Osteocyte (in vitro differentiated cells): ENCODE measurements at regions not wholly inside any gene's neighbourhood (a gene's known extent, or its start where the extent isn't known, plus 50 kb on each side); places are given as distances from the start of the nearest gene placed in this dataset.

Experiments used
- DNase-seq: peaks from one replicate; pipeline ENCODE4 v3.0.0; 2021; ENCODE audit warnings: mixed read lengths; ENCODE audit not compliant: unreplicated experiment; ENCODE audit errors: extremely low spot score
- H3K27ac Mint-ChIP-seq: one replicate; pipeline ENCODE4 v1.8.0; 2021; ENCODE audit warnings: mild to moderate bottlenecking, mixed read lengths; ENCODE audit not compliant: unreplicated experiment
- H3K27me3 Mint-ChIP-seq: one replicate; pipeline ENCODE4 v1.8.0; 2021; ENCODE audit warnings: mixed read lengths; ENCODE audit not compliant: unreplicated experiment
- H3K36me3 Mint-ChIP-seq: one replicate; pipeline ENCODE4 v1.8.0; 2021; ENCODE audit warnings: mixed read lengths; ENCODE audit not compliant: unreplicated experiment
- H3K4me1 Mint-ChIP-seq: one replicate; pipeline ENCODE4 v1.8.0; 2021; ENCODE audit warnings: mixed read lengths; ENCODE audit not compliant: unreplicated experiment
- H3K4me3 Mint-ChIP-seq: one replicate; pipeline ENCODE4 v1.8.0; 2021; ENCODE audit warnings: mild to moderate bottlenecking, moderate library complexity, mixed read lengths; ENCODE audit not compliant: unreplicated experiment
- H3K9me3 Mint-ChIP-seq: one replicate; pipeline ENCODE4 v1.8.0; 2021; ENCODE audit warnings: mixed read lengths; ENCODE audit not compliant: unreplicated experiment
- CTCF ChIP-seq: fragments of 200-600 bp; sonication (generic); IDR thresholded peaks from 2 replicates; pipeline ENCODE4 v1.5.0; 2021; ENCODE audit warnings: antibody characterized with exemption, mild to moderate bottlenecking, moderate library complexity

DNA sequence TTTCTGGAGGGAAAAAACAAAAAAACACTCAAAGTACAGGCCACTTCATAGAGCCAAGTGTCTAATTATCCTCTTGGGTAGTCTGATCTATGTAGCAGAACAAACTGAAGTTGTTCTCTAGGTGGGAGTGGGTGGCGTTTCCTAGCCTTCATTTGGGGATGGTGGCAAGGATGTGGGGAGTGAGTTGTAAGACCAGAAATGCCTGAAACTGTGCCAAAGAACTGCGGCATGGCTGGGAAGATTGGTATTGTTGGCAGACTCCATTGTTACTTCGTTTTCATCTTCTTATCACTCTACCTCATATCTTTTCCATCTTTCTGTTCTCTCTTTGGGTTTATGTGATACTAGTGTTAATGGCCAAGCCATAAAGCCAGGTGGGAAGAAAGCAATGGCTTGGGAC is 177.3 kb upstream of the DDHD1 start:
- Mint-ChIP-seq H3K4me3 (no peak overlapping the region), H3K27ac (no peak overlapping the region), H3K36me3 (no peaks in the 10 kb centered on the region), H3K4me1 (no peaks in the 10 kb centered on the region), H3K27me3 (peaks cover 9% of the 10 kb centered on the region), H3K9me3 (no peaks in the 10 kb centered on the region)
- no peak for DNase-seq
- no peak for TF ChIP-seq CTCF

DNA sequence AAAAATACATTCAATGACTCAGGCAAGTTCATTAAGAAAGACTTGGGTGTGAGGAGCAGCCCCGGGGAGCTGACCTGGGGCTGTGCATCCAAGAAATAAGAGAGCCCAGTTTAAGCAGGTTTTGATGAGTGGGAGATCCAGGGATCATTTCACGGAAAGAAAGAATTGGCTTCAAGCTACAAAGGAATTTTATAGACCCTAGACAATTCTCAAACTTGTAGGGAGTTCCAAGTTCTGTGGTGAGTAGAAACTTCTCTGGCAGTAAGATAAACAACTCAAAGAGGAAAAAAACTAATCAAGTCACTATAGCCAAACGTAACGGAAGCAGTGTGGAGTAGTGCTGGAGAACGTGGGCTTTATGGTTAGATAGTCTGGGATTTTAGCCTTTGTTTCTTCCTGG is 175.7 kb upstream of the DDHD1 start:
- H3K4me3 Mint-ChIP-seq = no peak overlapping the region
- H3K36me3 Mint-ChIP-seq = no peaks in the 10 kb centered on the region
- H3K27me3 Mint-ChIP-seq = peaks cover 14% of the 10 kb centered on the region
- no peak for TF ChIP-seq CTCF
- H3K27ac Mint-ChIP-seq = no peak overlapping the region
- no peaks in the 10 kb centered on the region for H3K9me3 Mint-ChIP-seq
- no peak for DNase-seq
- H3K4me1 Mint-ChIP-seq = no peaks in the 10 kb centered on the region

- Mint-ChIP-seq H3K27ac (no peak overlapping the region), H3K4me3 (no peak overlapping the region), H3K9me3 (no peaks in the 10 kb centered on the region), H3K36me3 (no peaks in the 10 kb centered on the region), H3K27me3 (peaks cover 14% of the 10 kb centered on the region), H3K4me1 (no peaks in the 10 kb centered on the region)
- TF ChIP-seq CTCF = no peak
- DNase-seq = no peak
These were observed 174.6 kb upstream of the DDHD1 start for GRCh38 chr14:53327716-53328115.

- DNase-seq = no peak
- no peaks in the 10 kb centered on the region for H3K4me1 Mint-ChIP-seq
- TF ChIP-seq CTCF = peak; percentile 62
These were observed 172.2 kb upstream of the DDHD1 start for GRCh38 chr14:53325176-53325806.

GRCh38 chr14:53316504-53316903 is 163.4 kb upstream of the DDHD1 start:
- TF ChIP-seq CTCF = no peak
- Mint-ChIP-seq H3K4me3 (no peak overlapping the region), H3K27ac (no peak overlapping the region), H3K4me1 (no peaks in the 10 kb centered on the region), H3K27me3 (peaks cover 33% of the 10 kb centered on the region), H3K36me3 (peaks cover 10% of the 10 kb centered on the region), H3K9me3 (peaks cover 27% of the 10 kb centered on the region)
- DNase-seq = no peak

More at GRCh38 chr14:53325176-53325806, 172.2 kb upstream of the DDHD1 start:
- Mint-ChIP-seq H3K36me3 (no peaks in the 10 kb centered on the region), H3K9me3 (peaks cover 8% of the 10 kb centered on the region), H3K27ac (no peak overlapping the region), H3K4me3 (no peak overlapping the region), H3K27me3 (peaks cover 26% of the 10 kb centered on the region)
